SK-N-MC (cell line): ENCODE measurements at regions not wholly inside any gene's neighbourhood (a gene's known extent, or its start where the extent isn't known, plus 50 kb on each side); places are given as distances from the start of the nearest gene placed in this dataset.

Experiments used
- EZH2 ChIP-seq: fragments of 200-600 bp; sonication (generic); IDR thresholded peaks from one replicate; pipeline ENCODE4 v1.6.1; 2017; ENCODE audit warnings: antibody characterized with exemption
- FOXP2 ChIP-seq: optimal IDR thresholded peaks from 2 replicates; pipeline ENCODE3; 2011; ENCODE audit warnings: mild to moderate bottlenecking, moderate library complexity; ENCODE audit not compliant: insufficient read depth; ENCODE audit errors: extremely low read length, control extremely low read depth
- POLR2AphosphoS5 ChIP-seq: IDR thresholded peaks from 2 replicates; pipeline ENCODE4 v1.6.1; 2012; ENCODE audit warnings: mild to moderate bottlenecking, low read depth, low read length, borderline replicate concordance

GRCh38 chr6:139964737-139965136, 590.3 kb upstream of the CITED2 start:
- TF ChIP-seq POLR2AphosphoS5: no peak; the same call in 1 of the 2 replicates
- TF ChIP-seq EZH2: no peak
- no peak for TF ChIP-seq FOXP2
